MM.1S (cell line): ENCODE measurements at regions not wholly inside any gene's neighbourhood (a gene's known extent, or its start where the extent isn't known, plus 50 kb on each side); places are given as distances from the start of the nearest gene placed in this dataset.

ENCODE experiments used
- DNase-seq: peaks from one replicate; pipeline ENCODE4 v3.0.0-alpha.2; 2015
- H2AFZ ChIP-seq: fragments of 300-600 bp; sonication (generic); 2 replicates; pipeline ENCODE4 v1.6.0; 2016; ENCODE audit warnings: antibody characterized with exemption, low read length
- H3F3A ChIP-seq: fragments of 300-600 bp; sonication (generic); 2 replicates; pipeline ENCODE4 v1.6.1; 2016; ENCODE audit warnings: mild to moderate bottlenecking, antibody characterized with exemption, low read length, moderate library complexity, mixed read lengths; ENCODE audit not compliant: insufficient read depth
- H3K27ac ChIP-seq: fragments of 300-600 bp; sonication (generic); 2 replicates; pipeline ENCODE4 v1.5.1; 2016; ENCODE audit warnings: mild to moderate bottlenecking, low read length
- H3K27me3 ChIP-seq: fragments of 300-600 bp; sonication (generic); replicated peaks from 2 replicates; pipeline ENCODE4 v1.6.0; 2016; ENCODE audit warnings: low read length; ENCODE audit not compliant: insufficient read depth
- H3K36me3 ChIP-seq: fragments of 300-600 bp; sonication (generic); replicated peaks from 2 replicates; pipeline ENCODE4 v1.6.1; 2016; ENCODE audit warnings: mild to moderate bottlenecking, low read length, mixed read lengths; ENCODE audit not compliant: insufficient read depth
- H3K4me1 ChIP-seq: fragments of 300-600 bp; sonication (generic); 2 replicates; pipeline ENCODE4 v1.6.1; 2016; ENCODE audit warnings: low read length, mixed read lengths
- H3K4me2 ChIP-seq: fragments of 300-600 bp; sonication (generic); 2 replicates; pipeline ENCODE4 v1.6.0; 2016; ENCODE audit warnings: low read depth, low read length
- H3K4me3 ChIP-seq: fragments of 300-600 bp; sonication (generic); 2 replicates; pipeline ENCODE4 v1.5.1; 2016; ENCODE audit warnings: low read length, mixed read lengths
- H3K79me2 ChIP-seq: fragments of 300-600 bp; sonication (generic); 2 replicates; pipeline ENCODE4 v1.6.1; 2016; ENCODE audit warnings: mixed run types, low read length, mixed read lengths
- H3K9ac ChIP-seq: fragments of 300-600 bp; sonication (generic); 2 replicates; pipeline ENCODE4 v1.6.1; 2016; ENCODE audit warnings: low read length, mixed read lengths
- H3K9me2 ChIP-seq: fragments of 300-600 bp; sonication (generic); replicated peaks from 2 replicates; pipeline ENCODE4 v1.6.1; 2016; ENCODE audit warnings: mild to moderate bottlenecking, low read length, mixed read lengths; ENCODE audit not compliant: insufficient read depth
- H3K9me3 ChIP-seq: fragments of 300-600 bp; sonication (generic); replicated peaks from 2 replicates; pipeline ENCODE4 v1.6.1; 2016; ENCODE audit warnings: mild to moderate bottlenecking, low read length, mixed read lengths; ENCODE audit not compliant: insufficient read depth
- H4K20me1 ChIP-seq: fragments of 300-600 bp; sonication (generic); 2 replicates; pipeline ENCODE4 v1.6.1; 2016; ENCODE audit warnings: mild to moderate bottlenecking, low read length, moderate library complexity, mixed read lengths; ENCODE audit not compliant: insufficient read depth
- CTCF ChIP-seq: fragments of 300-600 bp; sonication (generic); IDR thresholded peaks from 2 replicates; pipeline ENCODE4 v1.5.1; 2016; ENCODE audit warnings: antibody characterized with exemption, low read length, mixed read lengths
- EZH2 ChIP-seq: fragments of 300-600 bp; sonication (generic); optimal IDR thresholded peaks from 2 replicates; pipeline ENCODE3; 2017; ENCODE audit warnings: low read depth, mild to moderate bottlenecking, antibody characterized with exemption, low read length, mixed read lengths
- EZH2phosphoT487 ChIP-seq: fragments of 300-600 bp; sonication (generic); IDR thresholded peaks from 2 replicates; pipeline ENCODE4 v1.6.1; 2018; ENCODE audit warnings: antibody characterized with exemption, low read length

DNA sequence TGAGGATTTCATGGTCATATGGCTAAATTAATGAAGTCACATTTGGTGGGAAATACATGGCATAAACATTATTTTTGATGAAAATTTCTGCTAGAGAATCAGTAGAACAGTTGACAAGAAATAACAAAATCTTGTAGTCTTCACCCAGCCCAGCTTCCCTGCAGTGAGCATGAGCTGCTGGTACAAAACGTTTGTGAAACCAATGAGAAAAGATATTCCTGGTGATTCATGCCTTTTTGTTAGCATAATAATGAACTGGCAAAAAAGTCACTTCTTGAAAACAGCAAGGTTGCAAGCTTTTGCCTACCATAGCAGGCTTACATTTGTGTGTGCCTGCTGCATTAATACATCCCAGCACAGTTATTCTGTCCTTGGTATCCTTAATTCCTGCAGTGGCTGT is 475.9 kb upstream of the HTR2A start:
- Histone ChIP-seq H3K4me3 (no peak overlapping the region), H3K27me3 (no peaks in the 10 kb centered on the region), H3K9me3 (no peaks in the 10 kb centered on the region), H3K4me2 (no peak overlapping the region), H3F3A (no peaks in the 10 kb centered on the region), H3K27ac (no peak overlapping the region), H3K9me2 (no peaks in the 10 kb centered on the region), H3K4me1 (no peaks in the 10 kb centered on the region), H3K36me3 (no peaks in the 10 kb centered on the region), H2AFZ (no peak overlapping the region), H3K9ac (no peak overlapping the region), H3K79me2 (no peaks in the 10 kb centered on the region), H4K20me1 (no peaks in the 10 kb centered on the region)
- DNase-seq, result no peak
- TF ChIP-seq EZH2phosphoT487, result no peak
- TF ChIP-seq EZH2, result no peak
- TF ChIP-seq CTCF, result no peak

GRCh38 chr13:47351798-47352197 is 454.9 kb upstream of the HTR2A start:
- H3K27me3 ChIP-seq, result no peaks in the 10 kb centered on the region
- no peak overlapping the region for H3K9ac ChIP-seq
- TF ChIP-seq CTCF (no peak), EZH2 (no peak), EZH2phosphoT487 (no peak)
- no peak overlapping the region for H3K4me3 ChIP-seq
- H3K4me1 ChIP-seq, result no peaks in the 10 kb centered on the region
- H3K4me2 ChIP-seq, result no peak overlapping the region
- no peak for DNase-seq
- H3K27ac ChIP-seq, result no peak overlapping the region
- H4K20me1 ChIP-seq, result no peaks in the 10 kb centered on the region
- no peaks in the 10 kb centered on the region for H3K79me2 ChIP-seq
- no peaks in the 10 kb centered on the region for H3K9me3 ChIP-seq
- no peak overlapping the region for H2AFZ ChIP-seq
- no peaks in the 10 kb centered on the region for H3K9me2 ChIP-seq
- H3F3A ChIP-seq, result no peaks in the 10 kb centered on the region
- no peaks in the 10 kb centered on the region for H3K36me3 ChIP-seq

- DNase-seq, result no peak
- H3K4me2 ChIP-seq, result no peak overlapping the region
- H3F3A ChIP-seq, result no peaks in the 10 kb centered on the region
- H3K9me3 ChIP-seq, result no peaks in the 10 kb centered on the region
- H3K9ac ChIP-seq, result no peak overlapping the region
- no peaks in the 10 kb centered on the region for H4K20me1 ChIP-seq
- H2AFZ ChIP-seq, result no peak overlapping the region
- no peaks in the 10 kb centered on the region for H3K36me3 ChIP-seq
- H3K79me2 ChIP-seq, result no peaks in the 10 kb centered on the region
- no peak overlapping the region for H3K27ac ChIP-seq
- H3K9me2 ChIP-seq, result no peaks in the 10 kb centered on the region
- H3K27me3 ChIP-seq, result no peaks in the 10 kb centered on the region
- H3K4me1 ChIP-seq, result no peaks in the 10 kb centered on the region
- TF ChIP-seq EZH2 (no peak), CTCF (no peak), EZH2phosphoT487 (no peak)
- H3K4me3 ChIP-seq, result no peak overlapping the region
Measured at GRCh38 chr13:47350334-47351124, 453.7 kb upstream of the HTR2A start.
